ENCODE measurements at regions not wholly inside any gene's neighbourhood (a gene's known extent, or its start where the extent isn't known, plus 50 kb on each side); places are given as distances from the start of the nearest gene placed in this dataset.

GRCh38 chr17:77792626-77793025, 165.9 kb upstream of the TNRC6C start:
- no peak for DNase-seq (ENCODE audit: low spot score)
- H3K9ac ChIP-seq (ENCODE audit: low read depth in 1 of 2, low read length in 2 of 2) = no peak overlapping the region
- no peaks in the 10 kb centered on the region for H3K9me3 ChIP-seq (ENCODE audit: control insufficient read depth in 4 of 4, low read length in 3 of 4)
- no peaks in the 10 kb centered on the region for H3K4me1 ChIP-seq (ENCODE audit: control insufficient read depth in 4 of 4, insufficient read depth in 4 of 4, low read length in 3 of 4)
- H3K27me3 ChIP-seq (ENCODE audit: control insufficient read depth in 4 of 4, insufficient read depth in 4 of 4, low read length in 3 of 4) = peaks cover 0 to 8% (median 4%) of the 10 kb centered on the region in 4 donors
- no peak overlapping the region for H3K4me3 ChIP-seq (ENCODE audit: low read depth in 1 of 3, low read length in 3 of 3)
- 73% methylated on average over 10 of the region's 10 CpGs for WGBS
- H3K36me3 ChIP-seq (ENCODE audit: control insufficient read depth in 4 of 4, insufficient read depth in 3 of 4, low read depth in 1 of 4, low read length in 3 of 4) = no peaks in the 10 kb centered on the region
- H3K27ac ChIP-seq (ENCODE audit: low read depth in 1 of 2, low read length in 2 of 2) = no peak overlapping the region
- TF ChIP-seq GABPA (IDR thresholded peaks at IDR 0.05 in 1 of 2, conservative IDR thresholded peaks at IDR 0.05 in 1 of 2) (no peak), REST (IDR thresholded peaks at IDR 0.05) (no peak), MAX (IDR thresholded peaks at IDR 0.05) (no peak), CTCF (IDR thresholded peaks at IDR 0.05; ENCODE audit: low read depth, low read length, missing input control) (no peak), RXRA (IDR thresholded peaks at IDR 0.05) (no peak), ATF3 (IDR thresholded peaks at IDR 0.05) (no peak), HNF4G (IDR thresholded peaks at IDR 0.05) (no peak), FOXA1 (IDR thresholded peaks at IDR 0.05) (no peak), HNF4A (conservative IDR thresholded peaks at IDR 0.05) (no peak), RAD21 (IDR thresholded peaks at IDR 0.05) (no peak), SP1 (IDR thresholded peaks at IDR 0.05) (no peak), YY1 (IDR thresholded peaks at IDR 0.05) (no peak), JUND (IDR thresholded peaks at IDR 0.05) (no peak)

GRCh38 chr17:77793146-77793970, 165.1 kb upstream of the TNRC6C start:
- DNase-seq (ENCODE audit: low spot score) = no peak
- no peak overlapping the region for H3K9ac ChIP-seq (ENCODE audit: low read depth in 1 of 2, low read length in 2 of 2)
- TF ChIP-seq RXRA (IDR thresholded peaks at IDR 0.05) (no peak), YY1 (IDR thresholded peaks at IDR 0.05) (no peak), HNF4G (IDR thresholded peaks at IDR 0.05) (no peak), TAF1 (conservative IDR thresholded peaks at IDR 0.05) (no peak), ZBTB33 (IDR thresholded peaks at IDR 0.05) (no peak), JUND (IDR thresholded peaks at IDR 0.05) (no peak), FOXA2 (IDR thresholded peaks at IDR 0.05) (no peak), CTCF (IDR thresholded peaks at IDR 0.05; ENCODE audit: low read depth, low read length, missing input control) (no peak), MAX (IDR thresholded peaks at IDR 0.05) (no peak), ATF3 (IDR thresholded peaks at IDR 0.05) (no peak), FOXA1 (IDR thresholded peaks at IDR 0.05) (no peak), GABPA (IDR thresholded peaks at IDR 0.05 in 1 of 2, conservative IDR thresholded peaks at IDR 0.05 in 1 of 2) (no peak)

More at GRCh38 chr17:77793146-77793970, 165.1 kb upstream of the TNRC6C start:
- H3K9me3 ChIP-seq (ENCODE audit: control insufficient read depth in 4 of 4, low read length in 3 of 4) = no peaks in the 10 kb centered on the region
- no peaks in the 10 kb centered on the region for H3K36me3 ChIP-seq (ENCODE audit: control insufficient read depth in 4 of 4, insufficient read depth in 3 of 4, low read depth in 1 of 4, low read length in 3 of 4)
- 56% methylated on average over 40 of the region's 40 CpGs for WGBS
- H3K27me3 ChIP-seq (ENCODE audit: control insufficient read depth in 4 of 4, insufficient read depth in 4 of 4, low read length in 3 of 4) = peaks cover 0 to 8% (median 4%) of the 10 kb centered on the region in 4 donors
- no peak overlapping the region for H3K27ac ChIP-seq (ENCODE audit: low read depth in 1 of 2, low read length in 2 of 2)
- no peak overlapping the region for H3K4me3 ChIP-seq (ENCODE audit: low read depth in 1 of 3, low read length in 3 of 3)
- no peaks in the 10 kb centered on the region for H3K4me1 ChIP-seq (ENCODE audit: control insufficient read depth in 4 of 4, insufficient read depth in 4 of 4, low read length in 3 of 4)

Data from liver (tissue), 8 donors.